ENCODE measurements at regions not wholly inside any gene's neighbourhood (a gene's known extent, or its start where the extent isn't known, plus 50 kb on each side); places are given as distances from the start of the nearest gene placed in this dataset.

DNA sequence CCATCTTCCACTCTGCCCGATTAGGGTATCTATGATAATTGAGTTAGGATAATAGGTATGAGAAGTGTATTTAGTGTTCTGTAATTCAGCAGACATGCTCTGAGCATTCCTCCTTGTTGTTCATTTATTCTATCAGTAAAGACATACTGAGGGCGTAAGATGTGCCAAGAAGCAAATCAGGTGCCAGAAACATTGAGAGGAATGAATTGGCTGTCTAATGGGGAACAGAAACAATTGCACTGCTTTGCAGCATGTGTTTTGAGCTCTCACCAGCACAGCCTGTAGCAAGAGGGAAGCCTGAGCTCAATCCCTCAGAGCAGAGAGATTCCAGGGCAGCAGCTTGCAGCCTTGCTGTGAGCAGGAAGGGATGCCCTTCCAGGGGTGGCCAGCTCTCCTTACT lies 589.3 kb downstream of the BCL11B start:
- Mint-ChIP-seq H3K36me3 (no peaks in the 10 kb centered on the region), H3K27me3 (no peaks in the 10 kb centered on the region), H3K4me3 (no peak overlapping the region), H3K9me3 (peaks cover 10% of the 10 kb centered on the region), H3K27ac (no peak overlapping the region), H3K4me1 (no peaks in the 10 kb centered on the region)
- DNase-seq (ENCODE audit: low spot score in 2 of 2) (no peak), ATAC-seq (ENCODE audit: low read depth) (no peak)

DNA sequence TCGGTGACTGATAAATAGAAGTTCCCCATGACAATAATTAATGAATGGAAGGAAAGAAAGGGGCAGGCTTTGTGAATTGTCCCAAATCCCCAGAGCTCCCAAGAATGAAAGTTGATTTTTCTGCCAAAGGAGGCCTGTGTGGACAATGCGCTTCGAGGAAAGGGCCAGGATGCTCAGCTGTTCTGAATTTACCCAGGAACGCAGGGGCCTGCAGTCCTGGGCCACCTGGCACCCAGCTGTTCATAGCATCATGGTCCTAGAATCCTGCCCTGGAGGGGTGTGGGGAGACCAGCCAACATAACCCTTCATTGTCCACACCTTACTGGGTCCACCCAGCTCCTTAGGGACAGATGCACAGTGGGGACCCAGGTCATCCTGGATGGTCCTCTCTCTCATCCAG lies 587.5 kb downstream of the BCL11B start:
- H3K9me3 Mint-ChIP-seq, result peaks cover 8% of the 10 kb centered on the region
- no peaks in the 10 kb centered on the region for H3K4me1 Mint-ChIP-seq
- ATAC-seq (ENCODE audit: low read depth) (no peak), DNase-seq (ENCODE audit: low spot score in 2 of 2) (no peak)
- H3K4me3 Mint-ChIP-seq, result no peak overlapping the region
- no peak overlapping the region for H3K27ac Mint-ChIP-seq
- no peaks in the 10 kb centered on the region for H3K27me3 Mint-ChIP-seq
- no peaks in the 10 kb centered on the region for H3K36me3 Mint-ChIP-seq

DNA sequence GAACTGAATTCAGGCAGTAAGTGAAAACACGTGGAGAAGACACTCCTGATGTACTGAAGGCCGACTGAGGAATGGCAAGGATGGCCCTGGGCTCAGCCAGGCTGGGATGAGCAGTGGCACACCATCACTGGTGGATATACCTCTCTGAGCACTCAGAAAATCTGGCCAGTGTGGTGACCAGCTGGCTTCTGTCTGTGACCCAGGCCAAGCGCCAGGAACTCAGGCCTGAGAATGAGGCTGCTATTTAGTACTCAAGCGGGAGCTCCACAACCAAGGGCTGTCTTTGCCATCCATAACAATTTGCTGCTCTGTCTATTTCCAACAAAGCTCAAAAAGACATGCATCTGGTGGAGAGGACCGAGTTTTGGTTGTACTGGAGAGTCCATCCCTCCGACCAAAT lies 586.3 kb downstream of the BCL11B start:
- DNase-seq (ENCODE audit: low spot score in 2 of 2) (no peak), ATAC-seq (ENCODE audit: low read depth) (no peak)
- Mint-ChIP-seq H3K36me3 (no peaks in the 10 kb centered on the region), H3K27me3 (no peaks in the 10 kb centered on the region), H3K27ac (no peak overlapping the region), H3K4me3 (no peak overlapping the region), H3K4me1 (no peaks in the 10 kb centered on the region), H3K9me3 (peaks cover 8% of the 10 kb centered on the region)

DNA sequence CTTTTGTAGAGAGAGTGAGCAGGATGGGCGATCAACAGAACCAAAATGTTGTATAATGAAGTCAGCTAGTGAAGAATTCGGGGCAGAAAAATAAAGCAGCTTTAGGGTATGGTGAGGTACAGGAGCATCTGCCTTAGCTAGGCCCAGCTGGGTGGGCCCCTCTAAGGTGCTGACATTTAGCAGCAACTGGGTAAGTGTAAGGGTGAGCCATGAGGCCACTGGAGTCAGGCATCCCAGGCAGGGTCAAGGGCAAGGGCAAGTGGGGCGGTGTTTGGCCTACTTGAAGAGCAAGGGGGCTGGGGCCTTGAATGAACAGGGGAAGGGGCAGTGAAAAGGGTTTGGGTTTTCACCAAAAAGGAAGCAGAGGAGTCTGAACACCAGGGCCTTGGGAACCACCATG lies 583.6 kb downstream of the BCL11B start:
- H3K4me1 Mint-ChIP-seq, result no peaks in the 10 kb centered on the region
- peaks cover 6% of the 10 kb centered on the region for H3K9me3 Mint-ChIP-seq
- no peaks in the 10 kb centered on the region for H3K36me3 Mint-ChIP-seq
- DNase-seq (ENCODE audit: low spot score in 2 of 2) (no peak), ATAC-seq (ENCODE audit: low read depth) (no peak)
- no peak overlapping the region for H3K27ac Mint-ChIP-seq
- no peaks in the 10 kb centered on the region for H3K27me3 Mint-ChIP-seq
- no peak overlapping the region for H3K4me3 Mint-ChIP-seq

DNA sequence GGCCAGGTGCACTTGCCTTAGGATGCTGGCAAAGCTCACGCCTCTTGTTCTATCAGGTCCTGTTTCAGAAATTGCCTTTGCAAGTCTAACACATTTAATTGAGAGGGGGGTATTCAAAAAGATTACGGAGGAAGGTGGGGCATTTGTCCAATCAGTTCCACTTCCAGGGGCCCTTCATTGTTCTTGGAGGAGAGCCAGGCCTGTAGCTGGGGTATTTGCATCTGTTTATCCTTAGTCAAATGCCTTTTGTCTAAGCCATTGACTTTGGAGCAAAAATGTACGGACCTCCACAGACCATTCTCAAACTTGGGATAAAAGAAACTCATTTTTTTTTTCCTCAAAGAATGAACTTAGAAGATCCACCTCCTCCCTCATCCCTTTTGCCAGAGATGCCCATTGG lies 582.0 kb downstream of the BCL11B start:
- Mint-ChIP-seq H3K27me3 (no peaks in the 10 kb centered on the region), H3K9me3 (peaks cover 5% of the 10 kb centered on the region), H3K27ac (no peak overlapping the region), H3K36me3 (no peaks in the 10 kb centered on the region), H3K4me1 (no peaks in the 10 kb centered on the region), H3K4me3 (no peak overlapping the region)
- ATAC-seq (ENCODE audit: low read depth), result no peak
- no peak for DNase-seq (ENCODE audit: low spot score in 2 of 2)

DNA sequence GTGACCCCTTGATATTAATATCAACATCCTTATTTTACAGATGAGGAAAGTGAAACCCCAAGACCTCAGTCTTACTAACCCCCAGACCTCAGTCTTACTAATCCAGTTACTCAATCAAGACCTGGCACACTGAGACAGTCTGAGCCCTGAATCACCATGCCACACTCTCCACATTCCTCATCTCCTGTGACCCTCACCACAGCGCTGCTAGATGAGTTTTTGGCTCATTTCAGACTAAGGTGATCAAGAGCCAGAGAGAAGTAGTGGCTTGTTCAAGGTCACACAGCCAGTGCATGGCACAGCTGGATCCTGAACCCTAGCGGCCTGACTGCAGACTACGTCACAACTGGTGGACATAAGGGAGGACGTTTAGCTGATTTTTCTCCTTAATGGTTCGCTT lies 579.2 kb downstream of the BCL11B start:
- Mint-ChIP-seq H3K27ac (no peak overlapping the region), H3K4me3 (no peak overlapping the region), H3K4me1 (no peaks in the 10 kb centered on the region), H3K9me3 (peaks cover 11% of the 10 kb centered on the region), H3K36me3 (no peaks in the 10 kb centered on the region), H3K27me3 (no peaks in the 10 kb centered on the region)
- ATAC-seq (ENCODE audit: low read depth) (no peak), DNase-seq (ENCODE audit: low spot score in 2 of 2) (no peak)

DNA sequence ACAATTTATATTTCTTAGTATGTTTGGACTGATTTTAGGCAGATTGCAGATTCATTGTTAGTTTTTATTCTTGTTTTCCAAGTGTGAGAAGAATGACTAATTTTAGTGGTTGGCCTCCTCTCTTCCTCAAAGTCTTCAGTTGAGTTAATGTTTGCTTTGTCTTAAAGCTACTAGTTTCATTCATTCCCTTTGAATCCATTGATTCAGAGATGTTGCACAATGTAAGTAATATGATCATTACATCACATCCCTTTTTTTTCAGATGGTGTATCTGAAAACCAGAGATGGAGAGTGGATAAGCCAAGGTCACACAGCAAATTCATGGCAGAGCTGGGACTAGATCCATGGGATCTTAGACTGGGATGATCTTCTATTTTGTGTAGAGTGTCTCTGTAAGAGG lies 577.5 kb downstream of the BCL11B start:
- Mint-ChIP-seq H3K4me3 (no peak overlapping the region), H3K27me3 (no peaks in the 10 kb centered on the region), H3K36me3 (no peaks in the 10 kb centered on the region), H3K27ac (no peak overlapping the region), H3K9me3 (peaks cover 11% of the 10 kb centered on the region), H3K4me1 (no peaks in the 10 kb centered on the region)
- DNase-seq (ENCODE audit: low spot score in 2 of 2), result no peak
- no peak for ATAC-seq (ENCODE audit: low read depth)

DNA sequence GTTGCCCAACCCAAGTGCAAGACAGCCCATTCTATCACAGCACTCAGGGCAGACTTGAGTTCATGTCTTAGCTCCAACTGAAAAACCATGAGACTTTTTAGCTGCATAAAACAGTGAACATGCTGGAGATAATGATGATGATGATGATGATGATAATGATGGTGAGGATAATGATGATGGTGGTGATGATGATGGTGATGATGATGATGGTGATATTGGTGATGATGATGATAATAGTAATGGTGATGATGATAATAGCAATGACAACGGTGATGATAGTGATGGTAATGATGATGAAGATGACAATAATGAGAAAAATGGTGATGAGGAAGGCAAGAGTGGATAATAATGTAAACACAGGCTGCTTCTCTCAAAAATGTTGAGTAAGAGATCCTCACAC lies 576.2 kb downstream of the BCL11B start:
- H3K4me1 Mint-ChIP-seq, result no peaks in the 10 kb centered on the region
- H3K36me3 Mint-ChIP-seq, result no peaks in the 10 kb centered on the region
- H3K9me3 Mint-ChIP-seq, result peaks cover 13% of the 10 kb centered on the region
- no peaks in the 10 kb centered on the region for H3K27me3 Mint-ChIP-seq
- DNase-seq (ENCODE audit: low spot score in 2 of 2) (no peak), ATAC-seq (ENCODE audit: low read depth) (no peak)
- no peak overlapping the region for H3K4me3 Mint-ChIP-seq
- H3K27ac Mint-ChIP-seq, result no peak overlapping the region

DNA sequence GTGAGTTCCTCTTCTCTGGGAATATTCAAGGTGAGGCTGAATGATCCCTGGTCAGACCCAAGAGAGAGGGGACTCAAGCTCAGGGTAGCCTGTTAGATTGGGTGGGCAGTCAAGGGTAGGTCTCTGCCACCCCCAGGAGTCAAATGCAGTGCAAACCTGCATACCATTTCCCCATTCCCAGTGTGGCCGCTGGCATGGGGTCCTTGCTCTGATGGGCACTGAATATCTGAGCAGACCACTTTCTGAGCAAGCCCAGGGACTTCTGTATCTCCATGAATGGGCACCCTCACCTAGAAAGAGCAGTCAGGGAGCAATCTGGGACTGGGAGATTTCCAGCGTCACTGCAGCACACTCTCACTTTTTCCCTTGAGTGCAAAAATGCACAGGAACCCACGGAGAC lies 573.7 kb downstream of the BCL11B start:
- no peak for ATAC-seq (ENCODE audit: low read depth)
- peaks cover 19% of the 10 kb centered on the region for H3K9me3 Mint-ChIP-seq
- no peaks in the 10 kb centered on the region for H3K36me3 Mint-ChIP-seq
- no peak overlapping the region for H3K27ac Mint-ChIP-seq
- no peak overlapping the region for H3K4me3 Mint-ChIP-seq
- no peaks in the 10 kb centered on the region for H3K27me3 Mint-ChIP-seq
- H3K4me1 Mint-ChIP-seq, result no peaks in the 10 kb centered on the region
- DNase-seq (ENCODE audit: low spot score in 2 of 2), result no peak

DNA sequence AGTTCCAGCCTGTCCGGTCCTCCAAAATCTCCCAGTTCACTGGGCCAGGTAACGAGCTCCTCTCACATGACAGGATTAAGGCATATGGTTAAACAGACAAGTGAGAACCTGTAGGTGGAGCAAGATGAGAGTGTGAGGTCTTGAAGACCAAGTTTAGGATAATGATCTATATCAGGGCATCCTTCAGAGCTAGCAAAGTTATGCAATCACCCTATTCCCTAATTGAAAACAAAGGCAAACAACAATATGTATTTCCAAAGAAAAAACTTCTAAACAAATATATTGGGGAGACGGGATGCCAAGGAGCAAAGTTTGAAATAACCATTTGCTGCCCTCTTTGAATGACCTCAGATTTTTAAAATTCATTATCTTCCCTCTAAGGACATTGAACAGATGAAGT lies 571.2 kb downstream of the BCL11B start:
- Mint-ChIP-seq H3K4me1 (no peaks in the 10 kb centered on the region), H3K27ac (no peak overlapping the region), H3K4me3 (no peak overlapping the region), H3K9me3 (peaks cover 20% of the 10 kb centered on the region), H3K36me3 (no peaks in the 10 kb centered on the region), H3K27me3 (no peaks in the 10 kb centered on the region)
- DNase-seq (ENCODE audit: low spot score in 2 of 2) (no peak), ATAC-seq (ENCODE audit: low read depth) (no peak)

DNA sequence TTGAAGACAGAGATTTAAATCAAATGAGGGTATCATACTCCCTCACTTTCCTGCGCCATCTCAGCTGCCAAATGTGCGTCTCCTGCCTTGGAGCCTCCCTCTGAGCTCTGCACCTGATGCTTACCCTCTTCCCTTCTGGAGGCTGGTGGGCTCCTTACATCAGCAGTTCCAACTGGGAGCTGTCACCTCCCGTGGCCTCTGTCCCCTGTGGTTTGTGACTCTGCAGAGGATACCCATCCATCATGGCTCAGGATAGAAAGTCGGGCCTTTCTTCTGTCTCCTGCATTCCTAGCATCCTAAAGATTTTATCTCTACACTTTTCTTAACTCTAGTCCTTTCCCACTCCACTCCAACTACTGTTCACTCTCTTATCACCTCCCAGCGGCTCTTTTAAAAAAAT lies 570.6 kb downstream of the BCL11B start:
- Mint-ChIP-seq H3K27ac (no peak overlapping the region), H3K36me3 (no peaks in the 10 kb centered on the region), H3K4me3 (no peak overlapping the region), H3K4me1 (no peaks in the 10 kb centered on the region), H3K9me3 (peaks cover 18% of the 10 kb centered on the region), H3K27me3 (no peaks in the 10 kb centered on the region)
- ATAC-seq (ENCODE audit: low read depth) (no peak), DNase-seq (ENCODE audit: low spot score in 2 of 2) (no peak)

DNA sequence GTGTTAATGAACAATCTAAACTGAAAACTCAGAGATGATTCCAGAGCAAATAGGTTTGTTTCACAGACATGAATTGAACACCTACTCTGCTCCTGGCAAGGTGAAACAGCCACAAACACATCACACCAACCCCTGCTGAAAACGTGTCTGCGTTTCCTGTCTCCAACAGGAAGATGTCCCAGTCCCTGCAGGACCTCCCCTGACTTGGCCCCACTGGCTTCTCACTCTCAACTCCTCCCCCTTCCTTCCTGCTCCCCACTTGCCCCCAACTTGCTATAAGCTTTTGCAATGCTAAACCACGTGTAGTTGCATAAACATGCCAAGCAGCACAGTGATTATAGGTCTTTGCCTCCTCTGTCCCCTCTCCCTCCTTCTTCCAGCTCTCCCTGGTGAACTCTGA lies 567.6 kb downstream of the BCL11B start:
- H3K9me3 Mint-ChIP-seq, result peaks cover 15% of the 10 kb centered on the region
- no peak overlapping the region for H3K4me3 Mint-ChIP-seq
- DNase-seq (ENCODE audit: low spot score in 2 of 2) (no peak), ATAC-seq (ENCODE audit: low read depth) (no peak)
- H3K36me3 Mint-ChIP-seq, result no peaks in the 10 kb centered on the region
- H3K27ac Mint-ChIP-seq, result no peak overlapping the region
- H3K4me1 Mint-ChIP-seq, result no peaks in the 10 kb centered on the region
- H3K27me3 Mint-ChIP-seq, result no peaks in the 10 kb centered on the region

DNA sequence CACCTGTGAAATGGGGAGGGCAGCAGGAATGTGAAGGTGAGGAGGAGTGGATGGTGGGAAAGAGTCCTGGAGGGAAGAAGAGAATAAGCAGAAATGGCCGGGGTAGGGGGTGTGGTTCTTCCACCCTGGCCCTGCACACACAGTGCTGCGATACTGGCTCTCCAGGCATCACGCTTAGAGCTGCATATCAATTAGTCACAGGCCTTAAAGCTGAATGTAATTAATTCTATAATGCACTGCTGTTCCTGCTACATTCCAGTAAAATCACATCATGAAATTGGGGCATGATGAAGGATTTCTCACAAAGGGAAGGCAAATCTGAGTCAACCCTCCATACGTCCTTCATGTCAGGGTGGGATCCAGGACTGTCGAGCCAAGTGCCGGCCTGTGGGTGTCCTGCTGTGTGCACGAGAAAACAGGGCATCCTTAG lies 566.1 kb downstream of the BCL11B start:
- Mint-ChIP-seq H3K27me3 (no peaks in the 10 kb centered on the region), H3K4me3 (no peak overlapping the region), H3K36me3 (no peaks in the 10 kb centered on the region), H3K9me3 (peaks cover 17% of the 10 kb centered on the region), H3K4me1 (no peaks in the 10 kb centered on the region), H3K27ac (no peak overlapping the region)
- DNase-seq (ENCODE audit: low spot score in 2 of 2) (no peak), ATAC-seq (ENCODE audit: low read depth) (no peak)

DNA sequence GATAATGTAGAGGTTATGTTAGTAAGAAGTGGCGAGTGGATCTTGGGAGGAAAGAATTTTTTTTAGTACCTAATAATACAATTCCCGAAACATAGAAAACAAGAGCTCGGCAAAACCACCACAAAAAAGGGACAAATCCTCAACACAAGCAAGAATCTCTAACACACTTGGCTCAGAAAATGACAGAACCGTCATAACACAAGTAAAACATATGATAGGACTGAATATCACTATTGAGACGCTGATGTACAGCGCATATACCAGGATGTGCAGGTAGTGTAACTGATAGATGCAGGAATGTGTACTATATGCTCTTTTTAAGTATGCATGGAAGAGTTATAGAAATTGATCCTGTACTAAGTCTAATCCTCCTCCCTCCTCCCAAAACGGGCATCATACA lies 564.5 kb downstream of the BCL11B start:
- no peaks in the 10 kb centered on the region for H3K36me3 Mint-ChIP-seq
- no peak overlapping the region for H3K27ac Mint-ChIP-seq
- peaks cover 10% of the 10 kb centered on the region for H3K9me3 Mint-ChIP-seq
- H3K27me3 Mint-ChIP-seq, result no peaks in the 10 kb centered on the region
- no peak for DNase-seq (ENCODE audit: low spot score in 2 of 2)
- H3K4me1 Mint-ChIP-seq, result no peaks in the 10 kb centered on the region
- no peak overlapping the region for H3K4me3 Mint-ChIP-seq
- no peak for ATAC-seq (ENCODE audit: low read depth)

DNA sequence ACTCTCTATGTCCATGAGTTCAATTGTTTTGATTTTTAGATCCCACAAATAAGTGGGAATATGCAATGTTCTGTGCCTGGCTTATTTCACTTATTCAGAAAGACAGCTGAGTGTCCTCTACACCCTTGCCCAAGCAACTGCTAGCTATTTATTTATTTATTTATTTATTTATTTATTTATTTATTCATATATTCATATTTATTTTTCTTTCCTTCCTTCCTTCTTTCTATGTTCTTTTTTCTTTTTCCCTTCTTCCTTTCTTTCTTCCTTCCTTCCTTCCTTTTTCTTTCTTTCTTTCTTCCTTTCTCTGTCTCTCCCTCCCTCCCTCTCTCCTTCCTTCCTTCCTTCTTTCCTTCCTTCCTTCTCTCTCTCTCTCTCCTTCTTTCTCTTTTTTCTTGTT lies 563.4 kb downstream of the BCL11B start:
- H3K27ac Mint-ChIP-seq, result no peak overlapping the region
- ATAC-seq (ENCODE audit: low read depth), result no peak
- no peaks in the 10 kb centered on the region for H3K27me3 Mint-ChIP-seq
- no peak overlapping the region for H3K4me3 Mint-ChIP-seq
- no peaks in the 10 kb centered on the region for H3K36me3 Mint-ChIP-seq
- H3K4me1 Mint-ChIP-seq, result no peaks in the 10 kb centered on the region
- H3K9me3 Mint-ChIP-seq, result peaks cover 10% of the 10 kb centered on the region
- no peak for DNase-seq (ENCODE audit: low spot score in 2 of 2)

DNA sequence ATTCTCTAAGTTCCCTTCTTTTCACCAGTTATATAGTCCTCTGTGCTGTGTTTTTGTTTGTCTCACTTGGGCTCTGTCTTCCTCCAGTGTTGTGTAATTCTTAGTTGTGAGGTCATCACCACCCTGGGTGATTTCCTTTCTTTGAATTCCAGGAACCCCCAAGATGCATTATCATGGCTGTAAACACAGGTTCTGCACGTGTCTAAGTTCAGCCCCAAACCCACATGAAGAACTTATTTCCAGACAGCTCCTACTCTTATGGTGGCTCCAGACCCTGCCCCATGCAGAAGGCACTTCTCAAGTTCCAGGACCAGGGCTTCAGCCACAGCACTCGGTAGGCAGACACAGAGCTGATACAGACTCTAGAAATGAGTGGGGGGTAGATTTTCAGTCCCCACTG lies 560.5 kb downstream of the BCL11B start:
- Mint-ChIP-seq H3K27me3 (no peaks in the 10 kb centered on the region), H3K27ac (no peak overlapping the region), H3K9me3 (peaks cover 6% of the 10 kb centered on the region), H3K4me1 (no peaks in the 10 kb centered on the region), H3K36me3 (no peaks in the 10 kb centered on the region), H3K4me3 (no peak overlapping the region)
- no peak for ATAC-seq (ENCODE audit: low read depth)
- DNase-seq (ENCODE audit: low spot score in 2 of 2), result no peak
